ENCODE measurements at regions not wholly inside any gene's neighbourhood (a gene's known extent, or its start where the extent isn't known, plus 50 kb on each side); places are given as distances from the start of the nearest gene placed in this dataset.

GRCh38 chr6:158249340-158249836 lies 62.9 kb upstream of the TULP4 start:
- ChIA-PET CTCF (interaction anchor here (1.0 to 7.5 kb wide), 3 partner anchors 12 to 35 kb away, joined by 3 to 51 read pairs (median 3); no protein-coding TSS in a partner anchor), POLR2A (no interaction called here)
- no peak for TF ChIP-seq CTCF (IDR thresholded peaks at IDR 0.05; ENCODE audit: control extremely low read depth, extremely low read depth, low read depth, missing control alignments)
- DNase-seq (ENCODE audit: extremely low spot score) = no peak

GRCh38 chr6:158251565-158251964 lies 60.7 kb upstream of the TULP4 start:
- no peak for DNase-seq (ENCODE audit: extremely low spot score)
- CTCF ChIA-PET = interaction anchor here (0.7 to 7.5 kb wide), 6 partner anchors 9 to 246 kb away, joined by 3 to 51 read pairs (median 3); no protein-coding TSS in a partner anchor
- POLR2A ChIA-PET = no interaction called here
- no peak for TF ChIP-seq CTCF (IDR thresholded peaks at IDR 0.05; ENCODE audit: control extremely low read depth, extremely low read depth, low read depth, missing control alignments)

- TF ChIP-seq CTCF (IDR thresholded peaks at IDR 0.05; ENCODE audit: control extremely low read depth, extremely low read depth, low read depth, missing control alignments) = no peak
- no peak for DNase-seq (ENCODE audit: extremely low spot score)
- ChIA-PET POLR2A (no interaction called here), CTCF (interaction anchor here (2.2 kb wide), 1 partner anchor 9 kb away, joined by 8 read pairs; no protein-coding TSS in a partner anchor)
These were observed 59.0 kb upstream of the TULP4 start for GRCh38 chr6:158253248-158253647.

GRCh38 chr6:158255275-158255988 lies 56.8 kb upstream of the TULP4 start:
- DNase-seq (ENCODE audit: extremely low spot score) = no peak
- ChIA-PET POLR2A (no interaction called here), CTCF (interaction anchor here (0.9 kb wide), 2 partner anchors 8 to 263 kb away, joined by 3 read pairs; no protein-coding TSS in a partner anchor)
- TF ChIP-seq CTCF (IDR thresholded peaks at IDR 0.05; ENCODE audit: control extremely low read depth, extremely low read depth, low read depth, missing control alignments) = no peak

GRCh38 chr6:158255989-158256601 lies 56.2 kb upstream of the TULP4 start:
- no peak for TF ChIP-seq CTCF (IDR thresholded peaks at IDR 0.05; ENCODE audit: control extremely low read depth, extremely low read depth, low read depth, missing control alignments)
- no peak for DNase-seq (ENCODE audit: extremely low spot score)
- ChIA-PET CTCF (interaction anchor here (0.8 to 2.0 kb wide), 4 partner anchors 9 to 263 kb away, joined by 3 to 4 read pairs (median 4); no protein-coding TSS in a partner anchor), POLR2A (no interaction called here)

- no peak for DNase-seq (ENCODE audit: extremely low spot score)
- POLR2A ChIA-PET = no interaction called here
These were observed 55.4 kb upstream of the TULP4 start for GRCh38 chr6:158256746-158257424.

More at GRCh38 chr6:158256746-158257424, 55.4 kb upstream of the TULP4 start:
- CTCF ChIA-PET = interaction anchor here (0.8 to 2.0 kb wide), 4 partner anchors 14 to 262 kb away, joined by 3 to 6 read pairs (median 4); no protein-coding TSS in a partner anchor
- no peak for TF ChIP-seq CTCF (IDR thresholded peaks at IDR 0.05; ENCODE audit: control extremely low read depth, extremely low read depth, low read depth, missing control alignments)

Measured in GM10248 (cell line).